Endothelial cell of umbilical vein (primary cell): ENCODE measurements at regions not wholly inside any gene's neighbourhood (a gene's known extent, or its start where the extent isn't known, plus 50 kb on each side); places are given as distances from the start of the nearest gene placed in this dataset.

ENCODE experiments used
- BruUV-seq: library from RNA; stranded (reverse); fragments of 400-500 nt; replicated peaks from 2 replicates; lab custom pipeline; 2021; lab: Mats Ljungman, UMichigan
- CTCF ChIA-PET: fragments of 300-600, 350-600 bp; sonication (Branson Sonifier 250); formaldehyde crosslinking; loops from one replicate; lab custom pipeline; 2021; ENCODE audit warnings: antibody characterized with exemption, inconsistent platforms; lab: Charles Lee
- POLR2A ChIA-PET: fragments of 300-600, 350-600 bp; sonication (Branson Sonifier 250); formaldehyde crosslinking; loops from one replicate; lab custom pipeline; 2021; ENCODE audit warnings: antibody characterized with exemption, inconsistent platforms; lab: Charles Lee
- DNase-seq: peaks from one replicate; pipeline ENCODE4 v3.0.0-alpha.2; 2011; ENCODE audit warnings: low read depth, low spot score
- FAIRE-seq: peaks from 2 replicates; lab custom pipeline; 2011; peaks lifted over from hg19 to GRCh38; lab: Jason Lieb, UNC
- H2AFZ ChIP-seq: 2 replicates; pipeline ENCODE4 v1.6.0; 2012; ENCODE audit warnings: low read depth, low read length, control low read depth, inconsistent platforms
- H3K27ac ChIP-seq: 2 replicates; pipeline ENCODE4 v1.5.1; 2011; ENCODE audit warnings: low read depth, mild to moderate bottlenecking, control low read depth, low read length, moderate library complexity; ENCODE audit not compliant: insufficient read depth
- H3K27me3 ChIP-seq, 2 experiments: 2 replicates each; pipeline versions ENCODE4 v1.6.0 to v1.6.1; 2011; ENCODE audit warnings: low read length in 2 of 2, mixed read lengths in 1 of 2; ENCODE audit not compliant: control insufficient read depth in 2 of 2, insufficient read depth in 2 of 2
- H3K36me3 ChIP-seq, 2 experiments: 2 replicates in 1 of 2; 3 replicates in 1 of 2; pipeline ENCODE4 v1.5.1; 2011; ENCODE audit warnings: low read length in 2 of 2, mild to moderate bottlenecking in 1 of 2, moderate library complexity in 1 of 2; ENCODE audit not compliant: control insufficient read depth in 2 of 2, insufficient read depth in 2 of 2; ENCODE audit errors: extremely low read depth in 1 of 2
- H3K4me1 ChIP-seq: 3 replicates; pipeline ENCODE4 v1.5.1; 2011; ENCODE audit warnings: mild to moderate bottlenecking, low read length; ENCODE audit not compliant: control insufficient read depth, insufficient read depth; ENCODE audit errors: extremely low read depth
- H3K4me2 ChIP-seq: 2 replicates; pipeline ENCODE4 v1.6.1; 2011; ENCODE audit warnings: low read length, control low read depth, mixed read lengths; ENCODE audit not compliant: insufficient read depth
- H3K4me3 ChIP-seq, 3 experiments: fragments of 200-600 bp in 1 of 3; sonication (generic), shearing (Covaris generic) in 1 of 3; replicated peaks in 1 of 3; 2 replicates each; pipeline ENCODE4 v1.5.1; 2011 to 2016; ENCODE audit warnings: control low read depth in 3 of 3, low read length in 3 of 3, mild to moderate bottlenecking in 2 of 3, inconsistent platforms in 1 of 3, low read depth in 1 of 3, moderate library complexity in 1 of 3; ENCODE audit not compliant: insufficient read depth in 1 of 3
- H3K79me2 ChIP-seq: 2 replicates; pipeline ENCODE4 v1.6.0; 2012; ENCODE audit warnings: low read length, inconsistent platforms; ENCODE audit not compliant: control insufficient read depth, insufficient read depth
- H3K9ac ChIP-seq: replicated peaks from 2 replicates; pipeline ENCODE3; 2011; ENCODE audit warnings: low read length, control low read depth; ENCODE audit not compliant: insufficient read depth; ENCODE audit errors: extremely low read depth
- H3K9me1 ChIP-seq: replicated peaks from 3 replicates; pipeline ENCODE4 v1.6.0; 2011; ENCODE audit warnings: mild to moderate bottlenecking, low read length; ENCODE audit not compliant: control insufficient read depth, insufficient read depth; ENCODE audit errors: extremely low read depth
- H3K9me3 ChIP-seq: replicated peaks from 2 replicates; pipeline ENCODE4 v1.5.1; 2012; ENCODE audit warnings: low read length, inconsistent platforms; ENCODE audit not compliant: control insufficient read depth, insufficient read depth
- H4K20me1 ChIP-seq: replicated peaks from 2 replicates; pipeline ENCODE3; 2011; ENCODE audit warnings: mild to moderate bottlenecking, low read length; ENCODE audit not compliant: control insufficient read depth, insufficient read depth; ENCODE audit errors: extremely low read depth
- CTCF ChIP-seq, 2 donors: IDR thresholded peaks; 1 replicate in 1 of 2; 2 replicates in 1 of 2; pipeline ENCODE4 v1.5.1; 2011; ENCODE audit warnings: low read length in 2 of 2, mild to moderate bottlenecking in 2 of 2, moderate library complexity in 2 of 2, control low read depth in 1 of 2, inconsistent platforms in 1 of 2, low read depth in 1 of 2; ENCODE audit not compliant: insufficient read depth in 1 of 2; ENCODE audit errors: extremely low read depth in 1 of 2
- EZH2 ChIP-seq: IDR thresholded peaks from 2 replicates; pipeline ENCODE4 v1.6.1; 2012; ENCODE audit warnings: borderline replicate concordance, low read depth, mild to moderate bottlenecking, moderate library complexity, low read length, inconsistent platforms; ENCODE audit not compliant: severe bottlenecking
- GATA2 ChIP-seq: IDR thresholded peaks from 2 replicates; pipeline ENCODE4 v1.7.0; 2011; ENCODE audit warnings: low read depth, mild to moderate bottlenecking, moderate library complexity, mixed read lengths, low read length; ENCODE audit not compliant: insufficient read length, insufficient read depth
- JUN ChIP-seq: IDR thresholded peaks from 2 replicates; pipeline ENCODE4 v1.6.1; 2011; ENCODE audit warnings: borderline replicate concordance, low read depth; ENCODE audit not compliant: insufficient read length, insufficient read depth
- MAX ChIP-seq: IDR thresholded peaks from 2 replicates; pipeline ENCODE4 v1.6.1; 2011; ENCODE audit not compliant: insufficient read depth, insufficient read length
- MYC ChIP-seq: IDR thresholded peaks from one replicate; pipeline ENCODE4 v1.6.1; 2011; ENCODE audit warnings: mild to moderate bottlenecking, low read depth, low read length
- POLR2A ChIP-seq: IDR thresholded peaks from 2 replicates; pipeline ENCODE4 v1.6.1; 2012; ENCODE audit warnings: low read depth, mild to moderate bottlenecking, control low read depth, low read length
- POLR2AphosphoS5 ChIP-seq: IDR thresholded peaks from 2 replicates; pipeline ENCODE4 v1.6.1; 2012; ENCODE audit warnings: low read depth, mild to moderate bottlenecking, control low read depth, low read length, moderate library complexity; ENCODE audit not compliant: insufficient read depth
- dilution Hi-C: fragments of 300-500 bp; cut with MboI; formaldehyde crosslinking; loops from one replicate; pipeline ENCODE4 v1.15.0; 2019; ENCODE audit warnings: low sequenced_read_pairs; ENCODE audit not compliant: extremely low pct_ligation_motif_present
- intact Hi-C: fragments of 100-400 bp; cut with micrococcal nuclease; formaldehyde crosslinking; loops from one replicate; pipeline ENCODE4 v1.10.0; 2022

- Histone ChIP-seq H3K4me2 (no peak overlapping the region), H3K9me3 (no peaks in the 10 kb centered on the region), H3K9ac (no peak overlapping the region), H2AFZ (no peak overlapping the region), H4K20me1 (no peaks in the 10 kb centered on the region), H3K27ac (no peak overlapping the region), H3K27me3 (peaks cover 2 to 3% of the 10 kb centered on the region in 2 experiments), H3K4me3 (no peak overlapping the region), H3K9me1 (no peaks in the 10 kb centered on the region), H3K4me1 (no peaks in the 10 kb centered on the region), H3K36me3 (no peaks in the 10 kb centered on the region), H3K79me2 (no peaks in the 10 kb centered on the region)
- FAIRE-seq (no peak), DNase-seq (no peak)
- intact Hi-C loops (no loop called here), dilution Hi-C loops (no loop called here)
- no peak for TF ChIP-seq EZH2
- TF ChIP-seq MAX, result peak; percentile 34
- no peak for TF ChIP-seq POLR2A
- TF ChIP-seq JUN, result no peak
- TF ChIP-seq POLR2AphosphoS5, result no peak
- TF ChIP-seq GATA2, result no peak
- TF ChIP-seq CTCF (IDR thresholded peaks at IDR 0.05; ENCODE audit: extremely low read depth in 1 of 2, insufficient read depth in 1 of 2, low read depth in 1 of 2, low read length in 2 of 2), result no peak
- no peak for TF ChIP-seq MYC
- POLR2A ChIA-PET, result no interaction called here
- no TSS peak for BruUV-seq
- CTCF ChIA-PET, result interaction anchor here (1.1 kb wide), 1 partner anchor 10 kb away, joined by 3 read pairs; no protein-coding TSS in a partner anchor
These were observed 248.8 kb upstream of the NEBL start for GRCh38 chr10:21145751-21146435.
